Osteoblast (primary cell): ENCODE measurements at regions not wholly inside any gene's neighbourhood (a gene's known extent, or its start where the extent isn't known, plus 50 kb on each side); places are given as distances from the start of the nearest gene placed in this dataset.

Source experiments
- DNase-seq: peaks from one replicate; pipeline ENCODE4 v3.0.0; 2011; ENCODE audit warnings: low spot score, mixed read lengths; ENCODE audit not compliant: insufficient read length; ENCODE audit errors: missing footprints
- H2AFZ ChIP-seq: 2 replicates; pipeline ENCODE4 v1.6.0; 2011; ENCODE audit warnings: mild to moderate bottlenecking, low read length
- H3K27ac ChIP-seq: 2 replicates; pipeline ENCODE4 v1.5.1; 2011; ENCODE audit warnings: mild to moderate bottlenecking, low read depth, low read length, moderate library complexity
- H3K27me3 ChIP-seq: 2 replicates; pipeline ENCODE4 v1.6.0; 2012; ENCODE audit warnings: mild to moderate bottlenecking, control low read depth, inconsistent platforms, low read length, moderate library complexity; ENCODE audit not compliant: insufficient read depth
- H3K36me3 ChIP-seq: 2 replicates; pipeline ENCODE4 v1.5.1; 2011; ENCODE audit warnings: mild to moderate bottlenecking, low read length, control low read depth, moderate library complexity; ENCODE audit not compliant: insufficient read depth
- H3K4me1 ChIP-seq: 2 replicates; pipeline ENCODE4 v1.5.1; 2011; ENCODE audit warnings: mild to moderate bottlenecking, low read length, control low read depth, moderate library complexity; ENCODE audit not compliant: insufficient read depth
- H3K4me2 ChIP-seq: 2 replicates; pipeline ENCODE4 v1.6.0; 2011; ENCODE audit warnings: mild to moderate bottlenecking, low read length; ENCODE audit not compliant: insufficient read depth
- H3K4me3 ChIP-seq: fragments of 200-600 bp; sonication (generic); 3 replicates; pipeline ENCODE4 v1.5.1; 2012; ENCODE audit warnings: mild to moderate bottlenecking, low read length, inconsistent platforms; ENCODE audit not compliant: insufficient read depth
- H3K79me2 ChIP-seq: 2 replicates; pipeline ENCODE4 v1.6.0; 2012; ENCODE audit warnings: mild to moderate bottlenecking, low read length, control low read depth, inconsistent platforms; ENCODE audit not compliant: insufficient read depth
- H3K9me3 ChIP-seq: 2 replicates; pipeline ENCODE4 v1.5.1; 2011; ENCODE audit warnings: low read depth, low read length, control low read depth
- H4K20me1 ChIP-seq: 2 replicates; pipeline ENCODE4 v1.6.0; 2012; ENCODE audit warnings: mild to moderate bottlenecking, low read length, control low read depth; ENCODE audit not compliant: insufficient read depth
- CTCF ChIP-seq: IDR thresholded peaks from 2 replicates; pipeline ENCODE4 v1.5.1; 2011; ENCODE audit warnings: mild to moderate bottlenecking, low read depth, low read length, moderate library complexity; ENCODE audit errors: extremely low read depth

- H3K4me2 ChIP-seq: no peak overlapping the region
- H4K20me1 ChIP-seq: no peaks in the 10 kb centered on the region
- TF ChIP-seq CTCF: no peak
- no peak overlapping the region for H2AFZ ChIP-seq
- no peak overlapping the region for H3K27ac ChIP-seq
- no peaks in the 10 kb centered on the region for H3K79me2 ChIP-seq
- no peak for DNase-seq
- no peaks in the 10 kb centered on the region for H3K4me1 ChIP-seq
- no peaks in the 10 kb centered on the region for H3K36me3 ChIP-seq
- H3K27me3 ChIP-seq: no peaks in the 10 kb centered on the region
- peaks cover 2% of the 10 kb centered on the region for H3K9me3 ChIP-seq
- no peak overlapping the region for H3K4me3 ChIP-seq
Measured at GRCh38 chr14:45728434-45729225, 475.6 kb upstream of the MIS18BP1 start.

- Histone ChIP-seq H4K20me1 (no peaks in the 10 kb centered on the region), H3K79me2 (no peaks in the 10 kb centered on the region), H3K36me3 (no peaks in the 10 kb centered on the region), H3K4me3 (no peak overlapping the region), H3K4me2 (no peak overlapping the region), H3K27me3 (no peaks in the 10 kb centered on the region), H3K9me3 (peaks cover 2% of the 10 kb centered on the region), H2AFZ (no peak overlapping the region), H3K27ac (no peak overlapping the region), H3K4me1 (no peaks in the 10 kb centered on the region)
- TF ChIP-seq CTCF: no peak
- no peak for DNase-seq
Measured at GRCh38 chr14:45727133-45727532, 474.1 kb upstream of the MIS18BP1 start.

GRCh38 chr14:45721472-45721871 lies 468.5 kb upstream of the MIS18BP1 start:
- DNase-seq: no peak
- no peaks in the 10 kb centered on the region for H3K27me3 ChIP-seq
- no peak overlapping the region for H3K4me3 ChIP-seq
- H3K9me3 ChIP-seq: peaks cover 2% of the 10 kb centered on the region
- H4K20me1 ChIP-seq: no peaks in the 10 kb centered on the region
- H3K27ac ChIP-seq: no peak overlapping the region
- TF ChIP-seq CTCF: no peak
- H3K4me2 ChIP-seq: no peak overlapping the region
- no peaks in the 10 kb centered on the region for H3K79me2 ChIP-seq
- no peak overlapping the region for H2AFZ ChIP-seq
- H3K4me1 ChIP-seq: no peaks in the 10 kb centered on the region
- H3K36me3 ChIP-seq: no peaks in the 10 kb centered on the region

- DNase-seq: peak; percentile 32
Measured at GRCh38 chr14:45716572-45716971, 463.6 kb upstream of the MIS18BP1 start.

More at GRCh38 chr14:45716572-45716971, 463.6 kb upstream of the MIS18BP1 start:
- H2AFZ ChIP-seq: peak overlapping the region; percentile 35
- H3K4me3 ChIP-seq: no peak overlapping the region
- no peak overlapping the region for H3K4me2 ChIP-seq
- TF ChIP-seq CTCF: peak; percentile 25
- H3K27me3 ChIP-seq: no peaks in the 10 kb centered on the region
- H3K79me2 ChIP-seq: no peaks in the 10 kb centered on the region
- no peaks in the 10 kb centered on the region for H3K9me3 ChIP-seq
- no peak overlapping the region for H3K27ac ChIP-seq
- H4K20me1 ChIP-seq: no peaks in the 10 kb centered on the region
- no peaks in the 10 kb centered on the region for H3K36me3 ChIP-seq
- no peaks in the 10 kb centered on the region for H3K4me1 ChIP-seq
